HepG2 (cell line): ENCODE measurements at regions not wholly inside any gene's neighbourhood (a gene's known extent, or its start where the extent isn't known, plus 50 kb on each side); places are given as distances from the start of the nearest gene placed in this dataset.
A peak's percentile ranks its signal among the peaks of the same experiment; 100 is the strongest.

ENCODE experiments used
- ATAC-seq: fragments of 200-7000 bp; cut with Tn5 transposase; 3 replicates; pipeline ENCODE4 v1.9.1; 2020; ENCODE audit warnings: mild to moderate bottlenecking, moderate library complexity
- BruUV-seq: library from RNA; stranded (reverse); fragments of 400-500 nt; replicated peaks from 2 replicates; lab custom pipeline; 2021; lab: Mats Ljungman, UMichigan
- CTCF ChIA-PET: fragments of 300-600 bp; formaldehyde crosslinking; extraction: SDS; loops from one replicate; lab custom pipeline; 2021; ENCODE audit warnings: low total read pairs, inconsistent platforms, low intra/inter-chr PET ratio; lab: Yijun Ruan, JAX
- POLR2A ChIA-PET: fragments of 350-600 bp; sonication (Branson Sonifier 250); formaldehyde crosslinking; loops from one replicate; lab custom pipeline; 2020; ENCODE audit warnings: antibody characterized with exemption, inconsistent platforms; lab: Yijun Ruan, JAX
- DNase-seq: peaks from one replicate; pipeline ENCODE4 v3.0.0-alpha.2; 2015; ENCODE audit warnings: low spot score
- FAIRE-seq: peaks from 3 replicates; lab custom pipeline; 2011; peaks lifted over from hg19 to GRCh38; lab: Jason Lieb, UNC
- H2AFZ ChIP-seq: one replicate; pipeline ENCODE4 v1.6.1; 2011; ENCODE audit warnings: low read length, inconsistent platforms
- H3K27ac ChIP-seq: fragments of 300-600 bp; 3 replicates; pipeline ENCODE4 v1.8.0; 2011; ENCODE audit warnings: mixed run types, mild to moderate bottlenecking, mixed read lengths, low read length, inconsistent platforms; ENCODE audit not compliant: insufficient read depth; ENCODE audit errors: extremely low read length
- H3K27me3 ChIP-seq, 2 experiments: fragments of 200-600 bp in 1 of 2; 2 replicates in 1 of 2; 3 replicates in 1 of 2; pipeline versions ENCODE4 v1.6.0 to v1.8.0; 2011; ENCODE audit warnings: low read length in 2 of 2, mild to moderate bottlenecking in 2 of 2, moderate library complexity in 2 of 2, inconsistent platforms in 1 of 2; ENCODE audit not compliant: insufficient read depth in 2 of 2, control insufficient read depth in 1 of 2
- H3K36me3 ChIP-seq, 2 experiments: fragments of 200-600 bp in 1 of 2; replicated peaks in 1 of 2; 2 replicates in 1 of 2; 3 replicates in 1 of 2; pipeline versions ENCODE4 v1.5.1 to v1.8.0; 2011; ENCODE audit warnings: low read length in 2 of 2, inconsistent platforms in 1 of 2; ENCODE audit not compliant: insufficient read depth in 2 of 2, control insufficient read depth in 1 of 2
- H3K4me1 ChIP-seq: 2 replicates; pipeline ENCODE4 v1.5.1; 2012; ENCODE audit warnings: low read length, inconsistent platforms; ENCODE audit not compliant: insufficient read depth
- H3K4me2 ChIP-seq: 2 replicates; pipeline ENCODE4 v1.6.0; 2011; ENCODE audit warnings: low read depth, low read length, inconsistent platforms
- H3K4me3 ChIP-seq, 3 experiments: fragments of 200-600 bp in 1 of 3; sonication (generic), shearing (Covaris generic) in 1 of 3; replicated peaks in 1 of 3; 2 replicates each; pipeline ENCODE4 v1.5.1; 2011 to 2016; ENCODE audit warnings: low read length in 3 of 3, inconsistent platforms in 2 of 3, low read depth in 2 of 3, mild to moderate bottlenecking in 2 of 3, control low read depth in 1 of 3, mixed read lengths in 1 of 3; ENCODE audit not compliant: insufficient read depth in 1 of 3
- H3K79me2 ChIP-seq: one replicate; pipeline ENCODE4 v1.6.1; 2011; ENCODE audit warnings: low read length, inconsistent platforms; ENCODE audit not compliant: insufficient read depth
- H3K9ac ChIP-seq: 2 replicates; pipeline ENCODE4 v1.6.0; 2011; ENCODE audit warnings: mild to moderate bottlenecking, low read depth, low read length, inconsistent platforms; ENCODE audit not compliant: insufficient read depth
- H3K9me3 ChIP-seq: 2 replicates; pipeline ENCODE4 v1.5.1; 2012; ENCODE audit warnings: mild to moderate bottlenecking, low read length
- H4K20me1 ChIP-seq: 2 replicates; pipeline ENCODE4 v1.6.0; 2011; ENCODE audit warnings: inconsistent platforms, mild to moderate bottlenecking, low read length, moderate library complexity; ENCODE audit not compliant: insufficient read depth
- AGO2 ChIP-seq: fragments of 200-400 bp; formaldehyde crosslinking; optimal IDR thresholded peaks from 2 replicates; pipeline ENCODE3; 2017; ENCODE audit warnings: mild to moderate bottlenecking, low read depth, low read length, moderate library complexity
- JDP2 ChIP-seq: sonication (generic); formaldehyde crosslinking; IDR thresholded peaks from 2 replicates; pipeline ENCODE4 v1.8.1; 2022; ENCODE audit warnings: missing genetic modification reagents, borderline replicate concordance
- NBN ChIP-seq: fragments of 450-650 bp; conservative IDR thresholded peaks from 2 replicates; pipeline ENCODE4 v1.6.1; 2017
- NFATC3 ChIP-seq: sonication (generic); formaldehyde crosslinking; IDR thresholded peaks from 2 replicates; pipeline ENCODE4 v1.5.1; 2020; ENCODE audit warnings: mild to moderate bottlenecking, missing genetic modification reagents
- NFKB2 ChIP-seq: sonication (generic); formaldehyde crosslinking; IDR thresholded peaks from 2 replicates; pipeline ENCODE4 v1.4.0; 2020; ENCODE audit warnings: missing genetic modification reagents, borderline replicate concordance
- NR1H2 ChIP-seq: sonication (generic); formaldehyde crosslinking; IDR thresholded peaks from 2 replicates; pipeline ENCODE4 v1.8.1; 2022; ENCODE audit warnings: low read depth, missing genetic modification reagents, borderline replicate concordance
- PHF20 ChIP-seq: sonication (generic); formaldehyde crosslinking; IDR thresholded peaks from 2 replicates; pipeline ENCODE4 v1.5.0; 2020; ENCODE audit warnings: mild to moderate bottlenecking, missing genetic modification reagents
- PITX1 ChIP-seq: sonication (generic); formaldehyde crosslinking; IDR thresholded peaks from 2 replicates; pipeline ENCODE4 v1.5.1; 2020; ENCODE audit warnings: mild to moderate bottlenecking, missing genetic modification reagents
- STAT6 ChIP-seq: sonication (generic); formaldehyde crosslinking; IDR thresholded peaks from 2 replicates; pipeline ENCODE4 v1.4.0; 2020; ENCODE audit warnings: missing genetic modification reagents, mild to moderate bottlenecking, borderline replicate concordance
- ZKSCAN5 ChIP-seq: sonication (generic); formaldehyde crosslinking; IDR thresholded peaks from 2 replicates; pipeline ENCODE4 v1.5.1; 2020; ENCODE audit warnings: mild to moderate bottlenecking, missing genetic modification reagents
- ZNF615 ChIP-seq: sonication (generic); formaldehyde crosslinking; IDR thresholded peaks from 2 replicates; pipeline ENCODE4 v1.5.0; 2020; ENCODE audit warnings: mild to moderate bottlenecking, missing genetic modification reagents, borderline replicate concordance
- WGBS: methylation state at CpG from one replicate; pipeline ENCODE4 v1.1.6; 2017; ENCODE audit warnings: low lambda C conversion rate; 5-methylcytosine and 5-hydroxymethylcytosine counted together
- in situ Hi-C: cut with HindIII; loops from 2 replicates; pipeline ENCODE4 v1.10.0; 2017; ENCODE audit warnings: low pct_unique_long_range_greater_than_20kb; ENCODE audit not compliant: extremely low pct_ligation_motif_present
- intact Hi-C: fragments of 100-400 bp; cut with micrococcal nuclease; formaldehyde crosslinking; loops from one replicate; pipeline ENCODE4 v1.10.0; 2022; ENCODE audit not compliant: unreplicated experiment

- TF ChIP-seq STAT6 (CRISPR knock-in tag) (no peak), ZKSCAN5 (CRISPR knock-in tag) (no peak), NR1H2 (CRISPR knock-in tag) (no peak), NBN (no peak), PHF20 (CRISPR knock-in tag) (no peak), PITX1 (CRISPR knock-in tag) (0 out of 2 replicates have a peak, but pooled peaks have one; percentile 15), ZNF615 (CRISPR knock-in tag) (no peak), NFATC3 (CRISPR knock-in tag) (no peak; the same call in 1 of the 2 replicates)
Measured at GRCh38 chr16:31701734-31702133, 171.9 kb upstream of the ZNF267 start (continued).

GRCh38 chr16:31702796-31703195 is 170.8 kb upstream of the ZNF267 start:
- BruUV-seq = no TSS peak
- Histone ChIP-seq H3K79me2 (peaks cover 22% of the 10 kb centered on the region), H3K4me1 (peaks cover 40% of the 10 kb centered on the region), H2AFZ (no peak overlapping the region), H3K4me2 (peak overlapping the region; percentile 90), H3K36me3 (peaks cover 46 to 63% of the 10 kb centered on the region in 2 experiments), H3K27me3 (no peaks in the 10 kb centered on the region; a peak in 1 of 5 replicates), H3K9ac (no peak overlapping the region), H3K27ac (no peak overlapping the region), H3K4me3 (peak overlapping the region in 1 of 3 experiments; percentile 3; a peak in 1 of 6 replicates), H4K20me1 (peaks cover 20% of the 10 kb centered on the region), H3K9me3 (no peaks in the 10 kb centered on the region)
- no peak for TF ChIP-seq JDP2 (CRISPR knock-in tag)
- peak; percentile 34; the same call in 1 of the 2 replicates for TF ChIP-seq NFKB2 (CRISPR knock-in tag)
- peak; percentile 37 for TF ChIP-seq AGO2
- DNase-seq (no peak), FAIRE-seq (no peak), ATAC-seq (no peak)
- POLR2A ChIA-PET = interaction anchor here (3.4 kb wide), 1 partner anchor 9 kb away, joined by 131 read pairs; a partner anchor contains a TSS
- CTCF ChIA-PET = no interaction called here
- intact Hi-C loops = no loop called here
- WGBS = 94% methylated on average over 5 of the region's 5 CpGs
- in situ Hi-C loops = loop anchor here (5.0 to 25.0 kb wide), 2 partner anchors 245 to 715 kb away; partner anchors contain the start of genes ARMC5 and HSD3B7
